K562 (cell line): ENCODE measurements at regions not wholly inside any gene's neighbourhood (a gene's known extent, or its start where the extent isn't known, plus 50 kb on each side); places are given as distances from the start of the nearest gene placed in this dataset.

Source experiments
- CEBPB ChIP-seq: fragments of 450-650 bp; IDR thresholded peaks from 2 replicates; pipeline ENCODE4 v1.6.1; 2016; ENCODE audit warnings: missing genetic modification characterization, missing compliant biosample characterization
- CREM ChIP-seq: IDR thresholded peaks from 2 replicates; pipeline ENCODE4 v1.6.1; 2014; ENCODE audit warnings: antibody characterized with exemption, low read depth
- EZH2 ChIP-seq: IDR thresholded peaks from 2 replicates; pipeline ENCODE4 v1.6.1; 2012; ENCODE audit warnings: low read depth, mild to moderate bottlenecking, inconsistent platforms, low read length, borderline replicate concordance
- MYNN ChIP-seq, 2 experiments: sonication (generic); formaldehyde crosslinking in 1 of 2; IDR thresholded peaks; 2 replicates each; pipeline versions ENCODE4 v1.5.0 to v1.6.1; 2016 to 2020; ENCODE audit warnings: antibody characterized with exemption in 1 of 2, missing genetic modification reagents in 1 of 2
- NBN ChIP-seq: fragments of 450-650 bp; IDR thresholded peaks from 2 replicates; pipeline ENCODE4 v1.6.1; 2016; ENCODE audit warnings: low read depth, mild to moderate bottlenecking
- TAF1 ChIP-seq: IDR thresholded peaks from 2 replicates; pipeline ENCODE4 v1.6.1; 2011; ENCODE audit warnings: mild to moderate bottlenecking, low read length, moderate library complexity; ENCODE audit not compliant: insufficient read depth, control insufficient read depth, severe bottlenecking; ENCODE audit errors: extremely low read depth
- ZNF253 ChIP-seq: fragments of 250-450 bp; sonication (Bioruptor Pico); conservative IDR thresholded peaks from 2 replicates; pipeline ENCODE4 v1.6.1; 2021; ENCODE audit warnings: mild to moderate bottlenecking

GRCh38 chr3:21067031-21067813 lies 683.8 kb downstream of the ZNF385D start:
- TF ChIP-seq NBN = no peak
- TF ChIP-seq EZH2 = no peak
- no peak for TF ChIP-seq MYNN (IDR thresholded peaks at IDR 0.05)
- TF ChIP-seq MYNN (CRISPR knock-in tag; IDR thresholded peaks at IDR 0.05) = no peak
- no peak for TF ChIP-seq CREM
- TF ChIP-seq ZNF253 (CRISPR knock-in tag) = no peak
- no peak for TF ChIP-seq TAF1
- no peak for TF ChIP-seq CEBPB (tag)
